Hepatocyte (in vitro differentiated cells): ENCODE measurements at regions not wholly inside any gene's neighbourhood (a gene's known extent, or its start where the extent isn't known, plus 50 kb on each side); places are given as distances from the start of the nearest gene placed in this dataset.

ENCODE experiments used
- DNase-seq: peaks from one replicate; pipeline ENCODE4 v3.0.0-alpha.2; 2016; ENCODE audit warnings: low spot score
- H2AFZ ChIP-seq: fragments of 200-600 bp; sonication (generic); 2 replicates; pipeline ENCODE4 v1.6.0; 2016; ENCODE audit warnings: antibody characterized with exemption, mild to moderate bottlenecking
- H3K27ac ChIP-seq: fragments of 200-600 bp; sonication (generic); 2 replicates; pipeline ENCODE4 v1.5.1; 2016; ENCODE audit warnings: mild to moderate bottlenecking
- H3K27me3 ChIP-seq: fragments of 200-600 bp; sonication (generic); 2 replicates; pipeline ENCODE4 v1.6.1; 2016
- H3K36me3 ChIP-seq: fragments of 200-600 bp; sonication (generic); replicated peaks from 2 replicates; pipeline ENCODE4 v1.5.1; 2016; ENCODE audit warnings: low read depth; ENCODE audit not compliant: insufficient read depth
- H3K4me1 ChIP-seq: fragments of 200-600 bp; sonication (generic); 2 replicates; pipeline ENCODE4 v1.5.1; 2016; ENCODE audit warnings: mild to moderate bottlenecking, moderate library complexity; ENCODE audit not compliant: insufficient read depth
- H3K4me2 ChIP-seq: fragments of 200-600 bp; sonication (generic); 2 replicates; pipeline ENCODE4 v1.6.0; 2016
- H3K4me3 ChIP-seq: fragments of 200-600 bp; sonication (generic); 2 replicates; pipeline ENCODE4 v1.5.1; 2016; ENCODE audit warnings: mild to moderate bottlenecking
- H3K79me2 ChIP-seq: fragments of 200-600 bp; sonication (generic); 2 replicates; pipeline ENCODE4 v1.6.0; 2017; ENCODE audit warnings: mild to moderate bottlenecking
- H3K9me2 ChIP-seq: fragments of 200-600 bp; sonication (generic); replicated peaks from 2 replicates; pipeline ENCODE4 v1.6.0; 2017; ENCODE audit warnings: mild to moderate bottlenecking; ENCODE audit not compliant: insufficient read depth
- H3K9me3 ChIP-seq: fragments of 200-600 bp; sonication (generic); 2 replicates; pipeline ENCODE4 v1.5.1; 2016; ENCODE audit warnings: low read depth, mild to moderate bottlenecking
- H4K20me1 ChIP-seq: fragments of 200-600 bp; sonication (generic); 2 replicates; pipeline ENCODE4 v1.6.0; 2016; ENCODE audit warnings: mild to moderate bottlenecking; ENCODE audit not compliant: insufficient read depth, poor library complexity, severe bottlenecking
- EZH2 ChIP-seq: fragments of 200-600 bp; sonication (generic); IDR thresholded peaks from 2 replicates; pipeline ENCODE4 v1.6.1; 2016; ENCODE audit warnings: antibody characterized with exemption, mild to moderate bottlenecking, borderline replicate concordance
- EZH2phosphoT487 ChIP-seq: fragments of 200-600 bp; sonication (generic); IDR thresholded peaks from one replicate; pipeline ENCODE4 v1.6.1; 2018; ENCODE audit warnings: antibody characterized with exemption, mild to moderate bottlenecking, low read depth, moderate library complexity; ENCODE audit not compliant: unreplicated experiment, severe bottlenecking
- WGBS: methylation state at CpG from one replicate; pipeline ENCODE4 v1.1.6; 2016; ENCODE audit warnings: low lambda C conversion rate; ENCODE audit errors: missing lambda C conversion rate; 5-methylcytosine and 5-hydroxymethylcytosine counted together
- TF ChIP-seq, protein P1 (sequence below): fragments of 200-600 bp; sonication (generic); IDR thresholded peaks from 2 replicates; pipeline ENCODE4 v1.5.1; 2016; ENCODE audit warnings: antibody characterized with exemption, mild to moderate bottlenecking; ENCODE audit not compliant: poor library complexity

DNA sequence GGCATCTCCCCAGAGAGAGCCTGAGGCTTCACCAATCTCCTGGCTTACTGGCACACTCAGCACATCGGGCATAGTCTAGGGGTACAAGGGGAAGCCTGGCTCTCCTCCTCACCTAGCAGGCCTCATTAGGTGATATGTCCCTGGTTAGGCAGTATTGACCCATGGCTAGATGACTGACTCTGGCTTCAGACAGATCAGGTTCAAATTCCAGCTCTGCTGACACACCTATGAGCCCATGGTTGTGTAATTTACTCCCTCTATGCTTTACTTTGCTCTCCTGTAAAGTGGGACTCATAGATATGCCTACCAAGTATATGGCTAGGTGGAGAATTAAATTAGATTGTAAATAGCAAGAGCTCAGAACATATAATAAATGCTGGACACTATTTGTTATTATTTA lies 157.3 kb upstream of the IRX3 start:
- Histone ChIP-seq H3K4me1 (no peaks in the 10 kb centered on the region), H3K27me3 (no peaks in the 10 kb centered on the region), H3K9me3 (no peaks in the 10 kb centered on the region), H3K9me2 (no peaks in the 10 kb centered on the region), H3K27ac (no peak overlapping the region), H3K4me2 (no peak overlapping the region), H3K4me3 (no peak overlapping the region), H3K36me3 (no peaks in the 10 kb centered on the region), H3K79me2 (no peaks in the 10 kb centered on the region), H4K20me1 (no peaks in the 10 kb centered on the region), H2AFZ (no peak overlapping the region)
- WGBS: 91% methylated on average over 1 of the region's 1 CpG
- no peak for TF ChIP-seq EZH2phosphoT487
- TF ChIP-seq, protein P1, sequence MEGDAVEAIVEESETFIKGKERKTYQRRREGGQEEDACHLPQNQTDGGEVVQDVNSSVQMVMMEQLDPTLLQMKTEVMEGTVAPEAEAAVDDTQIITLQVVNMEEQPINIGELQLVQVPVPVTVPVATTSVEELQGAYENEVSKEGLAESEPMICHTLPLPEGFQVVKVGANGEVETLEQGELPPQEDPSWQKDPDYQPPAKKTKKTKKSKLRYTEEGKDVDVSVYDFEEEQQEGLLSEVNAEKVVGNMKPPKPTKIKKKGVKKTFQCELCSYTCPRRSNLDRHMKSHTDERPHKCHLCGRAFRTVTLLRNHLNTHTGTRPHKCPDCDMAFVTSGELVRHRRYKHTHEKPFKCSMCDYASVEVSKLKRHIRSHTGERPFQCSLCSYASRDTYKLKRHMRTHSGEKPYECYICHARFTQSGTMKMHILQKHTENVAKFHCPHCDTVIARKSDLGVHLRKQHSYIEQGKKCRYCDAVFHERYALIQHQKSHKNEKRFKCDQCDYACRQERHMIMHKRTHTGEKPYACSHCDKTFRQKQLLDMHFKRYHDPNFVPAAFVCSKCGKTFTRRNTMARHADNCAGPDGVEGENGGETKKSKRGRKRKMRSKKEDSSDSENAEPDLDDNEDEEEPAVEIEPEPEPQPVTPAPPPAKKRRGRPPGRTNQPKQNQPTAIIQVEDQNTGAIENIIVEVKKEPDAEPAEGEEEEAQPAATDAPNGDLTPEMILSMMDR: no peak
- TF ChIP-seq EZH2: no peak
- DNase-seq: no peak

DNA sequence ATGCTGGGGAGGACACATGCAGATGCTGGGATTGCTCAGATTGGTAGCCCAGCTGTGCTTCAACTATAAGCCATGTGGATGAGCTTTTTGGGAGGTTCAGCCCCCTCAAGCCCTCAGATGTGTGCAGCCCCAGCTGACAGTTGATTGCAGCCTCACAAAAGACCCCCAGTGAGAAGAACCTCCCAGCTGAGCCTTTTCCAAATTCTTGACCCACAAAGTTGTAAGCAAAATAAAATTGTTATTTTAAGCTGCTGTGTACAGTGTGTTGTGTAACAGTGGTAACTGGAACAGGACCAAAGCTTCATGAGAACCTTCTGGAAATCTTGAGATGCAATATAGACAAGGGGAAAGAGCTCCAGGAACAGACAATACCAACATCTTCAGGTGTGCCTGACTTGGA lies 156.8 kb upstream of the IRX3 start:
- no peak for DNase-seq
- H3K9me2 ChIP-seq: no peaks in the 10 kb centered on the region
- no peak overlapping the region for H2AFZ ChIP-seq
- H3K27ac ChIP-seq: no peak overlapping the region
- no peaks in the 10 kb centered on the region for H3K4me1 ChIP-seq
- no peak for TF ChIP-seq EZH2phosphoT487
- TF ChIP-seq EZH2: no peak
- TF ChIP-seq, protein P1: no peak
- no peaks in the 10 kb centered on the region for H3K79me2 ChIP-seq
- peaks cover 3% of the 10 kb centered on the region for H3K27me3 ChIP-seq
- no peaks in the 10 kb centered on the region for H4K20me1 ChIP-seq
- H3K9me3 ChIP-seq: no peaks in the 10 kb centered on the region
- H3K4me3 ChIP-seq: no peak overlapping the region
- H3K4me2 ChIP-seq: no peak overlapping the region
- H3K36me3 ChIP-seq: no peaks in the 10 kb centered on the region

DNA sequence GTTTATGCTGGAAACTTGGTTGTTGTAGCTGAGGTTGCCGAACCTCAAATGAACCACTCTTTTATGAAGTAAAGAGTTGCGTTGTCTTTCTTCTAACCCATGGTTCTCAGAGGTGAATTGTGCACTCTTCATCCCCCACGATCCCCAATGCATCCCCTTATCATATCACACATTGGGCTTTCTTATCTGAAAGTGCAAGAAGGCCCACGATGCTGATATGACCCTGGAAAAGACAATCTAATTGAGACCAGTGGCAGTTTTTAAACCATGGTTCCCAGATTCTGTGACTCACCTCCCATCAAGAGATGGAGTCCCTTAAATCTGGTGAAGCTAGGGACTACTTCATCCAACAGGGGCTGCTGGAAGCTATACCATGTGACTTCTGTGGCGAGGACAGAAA lies 156.3 kb upstream of the IRX3 start:
- no peak overlapping the region for H2AFZ ChIP-seq
- no peaks in the 10 kb centered on the region for H3K9me2 ChIP-seq
- no peak overlapping the region for H3K4me3 ChIP-seq
- no peaks in the 10 kb centered on the region for H3K4me1 ChIP-seq
- H3K27me3 ChIP-seq: peaks cover 3% of the 10 kb centered on the region
- no peaks in the 10 kb centered on the region for H4K20me1 ChIP-seq
- H3K36me3 ChIP-seq: no peaks in the 10 kb centered on the region
- H3K79me2 ChIP-seq: no peaks in the 10 kb centered on the region
- WGBS: 77% methylated on average over 5 of the region's 5 CpGs
- no peaks in the 10 kb centered on the region for H3K9me3 ChIP-seq
- H3K27ac ChIP-seq: no peak overlapping the region
- no peak overlapping the region for H3K4me2 ChIP-seq
- DNase-seq: no peak
- no peak for TF ChIP-seq EZH2phosphoT487
- TF ChIP-seq, protein P1: no peak
- no peak for TF ChIP-seq EZH2

DNA sequence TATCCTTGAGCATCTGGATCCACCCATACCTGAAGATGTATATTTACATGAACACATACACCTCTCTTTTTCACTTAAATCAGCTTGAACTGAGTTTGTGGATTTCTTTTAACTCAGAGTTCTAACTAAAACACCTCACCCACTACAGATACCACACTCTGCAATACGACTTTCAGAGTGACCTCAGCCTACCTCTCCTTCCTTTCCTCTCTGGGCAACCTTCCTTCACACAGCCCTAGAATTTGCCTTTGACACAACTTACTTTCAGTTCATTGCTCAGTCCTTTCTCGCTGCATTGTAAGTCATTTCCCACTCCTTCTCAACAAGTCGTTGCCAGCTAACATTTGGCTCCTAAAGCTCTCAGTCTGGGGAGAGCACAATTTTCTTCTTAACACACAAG lies 151.9 kb upstream of the IRX3 start:
- Histone ChIP-seq H3K4me2 (no peak overlapping the region), H3K36me3 (no peaks in the 10 kb centered on the region), H3K4me1 (no peaks in the 10 kb centered on the region), H4K20me1 (no peaks in the 10 kb centered on the region), H3K4me3 (no peak overlapping the region), H3K27ac (no peak overlapping the region), H3K9me3 (no peaks in the 10 kb centered on the region), H3K9me2 (no peaks in the 10 kb centered on the region), H3K27me3 (peaks cover 3% of the 10 kb centered on the region), H2AFZ (no peak overlapping the region), H3K79me2 (no peaks in the 10 kb centered on the region)
- TF ChIP-seq EZH2phosphoT487: no peak
- TF ChIP-seq, protein P1: no peak
- no peak for TF ChIP-seq EZH2
- WGBS: 85% methylated on average over 3 of the region's 3 CpGs
- DNase-seq: no peak
